Dermis microvascular lymphatic vessel endothelial cell (primary cell): ENCODE measurements at regions not wholly inside any gene's neighbourhood (a gene's known extent, or its start where the extent isn't known, plus 50 kb on each side); places are given as distances from the start of the nearest gene placed in this dataset.
"Not testable (repeated sequence)": the region's sequence is repeated elsewhere in the genome, so short reads cannot be mapped to it uniquely, and the experiment has no call there.

Experiments used
- DNase-seq, 2 donors: peaks; one replicate each; pipeline versions ENCODE4 v3.0.0 to v3.0.0-alpha.2; 2010; ENCODE audit warnings: low read depth in 2 of 2

DNA sequence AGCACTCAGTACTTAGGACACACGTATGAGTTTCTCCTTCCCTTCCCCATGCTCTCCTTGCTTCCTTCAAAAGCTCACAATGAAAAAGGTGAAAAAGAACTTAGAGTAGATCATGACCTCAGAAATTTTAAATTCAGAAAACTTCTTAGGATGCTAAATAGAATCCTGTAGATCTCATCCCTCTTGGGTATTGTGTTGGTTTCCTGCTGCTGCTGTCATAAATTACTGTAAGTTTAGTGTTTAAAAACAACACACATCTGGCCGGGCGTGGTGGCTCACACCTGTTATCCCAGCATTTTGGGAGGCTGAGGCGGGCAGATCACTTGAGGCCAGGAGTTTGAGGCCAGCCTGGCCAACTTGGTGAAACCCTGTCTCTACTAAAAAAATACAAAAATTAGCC is 106.9 kb downstream of the SOCS6 start:
- DNase-seq: not testable (repeated sequence)

DNA sequence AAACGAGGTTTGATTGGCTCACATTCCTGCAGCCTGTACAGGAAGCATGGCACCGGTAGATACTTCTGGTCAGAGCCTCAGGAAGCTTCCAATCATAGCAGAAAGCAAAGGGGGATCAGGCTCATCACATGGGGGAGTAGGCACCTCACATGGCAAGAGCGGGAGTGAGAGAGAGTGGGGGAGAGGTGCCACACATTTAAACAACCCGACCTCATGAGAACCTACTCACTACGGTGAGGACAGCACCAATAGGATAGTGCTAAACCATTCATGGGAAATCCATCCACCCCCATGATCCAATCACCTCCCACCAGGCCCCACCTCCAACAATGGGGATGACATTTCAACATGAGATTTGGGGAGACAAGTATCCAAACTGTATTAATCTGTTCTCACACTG is 105.8 kb downstream of the SOCS6 start:
- no peak for DNase-seq

DNA sequence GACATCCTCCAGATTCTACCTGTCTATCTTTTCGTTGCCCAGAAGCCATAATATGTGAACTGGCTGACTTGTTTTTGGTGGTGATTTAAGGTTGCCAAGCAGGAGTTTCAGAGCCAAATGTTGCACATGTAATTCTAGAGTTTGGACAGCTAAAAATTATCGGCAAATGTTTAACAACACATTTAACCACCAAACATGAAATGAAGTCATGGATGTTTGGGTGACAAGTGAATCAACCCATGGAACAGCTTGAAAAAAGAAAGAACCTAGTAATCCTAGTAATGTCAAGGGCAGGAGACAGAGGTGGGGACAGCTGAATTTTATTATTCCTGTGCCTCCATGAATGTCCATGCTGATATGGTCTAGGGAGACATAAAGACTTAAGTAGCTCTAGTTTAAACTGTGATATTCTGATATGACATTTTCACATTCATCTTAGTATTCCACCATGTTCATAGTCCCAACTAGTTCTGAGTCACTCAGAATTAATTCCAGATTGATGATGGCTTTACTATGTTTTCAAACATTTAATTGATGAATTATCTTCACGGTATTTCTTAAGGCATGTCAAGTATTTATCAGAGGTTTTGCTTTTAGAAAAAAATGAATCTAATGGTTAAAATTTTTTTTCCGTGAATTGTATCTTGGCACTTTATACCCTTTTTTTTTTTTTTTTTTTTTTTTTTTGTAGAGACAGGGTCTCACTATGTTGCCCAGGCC is 101.7 kb downstream of the SOCS6 start:
- no peak for DNase-seq

DNA sequence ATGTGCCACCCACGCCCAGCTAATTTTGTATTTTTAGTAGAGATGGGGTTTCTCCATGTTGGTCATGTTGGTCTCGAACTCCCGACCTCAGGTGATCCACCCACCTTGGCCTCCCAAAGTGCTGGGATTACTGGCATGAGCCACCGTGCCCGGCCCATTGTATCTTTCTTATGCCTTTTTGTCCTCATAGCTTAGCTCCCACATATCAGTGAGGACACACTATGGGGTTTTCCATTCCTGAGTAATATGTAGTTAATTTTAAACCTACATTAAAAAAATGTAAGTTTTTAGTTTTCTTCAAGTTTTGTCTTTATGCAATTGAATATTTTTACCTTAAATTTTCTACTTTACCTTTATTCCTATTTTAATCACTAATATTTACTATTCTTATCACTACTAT is 100.2 kb downstream of the SOCS6 start:
- not testable (repeated sequence) for DNase-seq

DNA sequence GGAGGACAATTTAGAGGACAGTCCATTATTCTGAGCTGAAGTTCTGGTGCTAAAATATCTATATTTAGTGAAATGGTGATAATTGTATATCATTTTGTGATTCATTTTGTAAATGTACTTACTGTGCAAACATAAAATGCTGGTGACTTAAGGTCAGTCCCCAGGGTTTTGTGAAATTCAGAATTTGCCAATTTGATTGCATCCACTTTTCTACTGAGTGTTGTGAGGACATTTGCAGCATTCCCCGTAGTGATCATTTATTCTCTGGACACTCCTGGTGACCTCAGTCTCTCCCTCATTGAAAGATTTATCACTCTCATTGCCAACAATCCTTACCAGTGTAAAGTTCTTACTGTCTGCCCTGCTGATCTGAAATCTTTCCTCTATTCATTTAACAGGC is 98.2 kb downstream of the SOCS6 start:
- no peak for DNase-seq

DNA sequence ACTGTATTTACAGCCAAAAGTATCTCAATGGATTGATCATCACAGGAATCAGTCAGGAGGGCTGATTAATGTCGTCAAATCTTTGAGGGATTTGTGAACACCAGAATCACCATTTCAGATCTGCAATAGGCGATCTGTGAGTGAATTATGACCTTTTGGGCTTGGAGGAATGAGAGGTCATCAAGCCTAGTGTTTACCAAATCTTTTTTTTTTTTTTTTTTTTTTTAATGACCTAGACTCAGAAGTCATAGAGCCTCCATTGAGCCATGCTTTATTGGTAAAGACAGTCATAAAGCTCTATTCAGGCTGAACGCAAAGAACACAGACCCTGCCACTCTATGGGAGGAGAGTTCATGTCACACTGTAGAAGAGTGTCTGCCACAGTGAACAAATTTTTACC is 97.7 kb downstream of the SOCS6 start:
- no peak for DNase-seq

DNA sequence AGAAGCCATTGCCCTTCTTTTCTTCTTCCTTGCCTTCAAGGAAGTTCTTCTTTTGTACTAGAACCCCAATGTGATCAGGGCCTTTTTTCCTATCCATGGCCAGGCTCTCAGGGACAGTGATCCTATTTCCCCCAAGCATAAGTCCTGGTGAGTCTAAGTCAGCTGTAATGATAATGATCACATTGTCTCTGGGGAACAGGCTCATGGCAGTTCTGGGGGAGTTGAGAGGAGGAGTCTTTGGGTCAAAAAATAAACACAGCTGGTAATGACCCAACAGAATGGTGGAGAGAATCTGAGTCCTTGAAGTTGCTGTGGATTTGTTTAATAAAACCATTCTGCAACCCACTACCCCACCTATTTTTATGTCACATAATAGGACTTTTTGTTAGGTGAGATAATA is 96.6 kb downstream of the SOCS6 start:
- no peak for DNase-seq

DNA sequence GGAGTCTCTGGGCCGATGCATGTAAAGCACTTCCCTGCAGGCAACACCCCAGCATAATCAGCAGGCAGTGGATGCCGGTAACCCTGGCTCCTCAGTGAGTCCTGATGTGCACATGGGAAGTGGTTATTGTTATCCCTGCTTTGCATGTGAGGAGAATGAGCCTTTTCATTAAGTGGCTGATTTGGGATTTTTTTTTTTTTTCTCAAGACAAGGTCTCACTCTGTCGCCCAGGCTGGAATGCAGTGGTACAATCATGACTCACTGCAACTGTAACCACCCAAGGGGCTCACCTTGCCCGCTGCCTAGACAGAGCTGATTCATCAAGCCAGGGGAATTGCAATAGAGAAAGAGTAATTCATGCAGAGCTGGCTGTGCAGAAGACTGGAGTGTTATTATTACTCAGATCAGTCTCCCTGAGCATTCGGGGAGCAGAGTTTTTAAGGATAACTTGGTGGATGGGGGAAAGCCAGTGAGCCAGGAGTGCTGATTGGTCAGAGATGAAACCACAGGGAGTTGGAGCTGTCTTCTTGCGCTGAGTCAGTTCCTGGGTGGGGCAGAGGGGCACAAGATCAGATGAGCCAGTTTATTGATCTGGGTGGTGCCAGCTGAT is 95.4 kb downstream of the SOCS6 start:
- DNase-seq: no peak

DNA sequence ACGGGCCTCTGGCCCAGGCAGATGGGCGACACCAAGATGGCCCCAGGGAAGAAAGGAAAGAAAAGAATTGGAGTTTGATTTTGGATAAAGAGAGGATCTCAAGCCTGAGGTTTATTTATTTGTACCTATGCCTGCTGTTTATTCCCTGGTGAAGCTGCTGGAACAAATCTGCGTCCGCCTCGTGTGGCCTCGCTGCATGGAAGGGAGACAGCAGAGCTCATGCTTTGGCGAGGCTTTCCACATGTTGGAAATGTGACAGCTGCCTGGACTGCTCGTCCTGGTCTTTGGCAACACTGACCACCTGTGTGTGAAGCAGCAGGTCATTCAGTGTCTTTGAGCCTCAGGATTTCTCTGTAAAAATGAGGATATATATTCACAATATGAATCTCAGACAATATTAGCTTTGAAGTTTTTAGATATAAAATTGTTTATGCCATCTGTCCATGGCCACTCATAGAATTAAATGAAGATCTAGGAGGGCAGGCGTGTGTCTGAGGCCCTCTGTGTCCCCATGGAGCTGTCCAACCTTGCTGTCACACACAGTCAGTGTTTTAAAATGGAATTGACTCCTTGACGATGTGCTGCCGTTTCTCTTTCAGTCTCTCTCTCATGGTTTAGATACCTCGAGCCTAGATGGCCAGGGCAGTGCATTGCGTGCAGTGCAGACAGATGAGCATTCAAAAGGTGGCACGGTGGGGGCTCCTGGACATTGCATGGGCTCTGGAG is 94.3 kb downstream of the SOCS6 start:
- no peak for DNase-seq

DNA sequence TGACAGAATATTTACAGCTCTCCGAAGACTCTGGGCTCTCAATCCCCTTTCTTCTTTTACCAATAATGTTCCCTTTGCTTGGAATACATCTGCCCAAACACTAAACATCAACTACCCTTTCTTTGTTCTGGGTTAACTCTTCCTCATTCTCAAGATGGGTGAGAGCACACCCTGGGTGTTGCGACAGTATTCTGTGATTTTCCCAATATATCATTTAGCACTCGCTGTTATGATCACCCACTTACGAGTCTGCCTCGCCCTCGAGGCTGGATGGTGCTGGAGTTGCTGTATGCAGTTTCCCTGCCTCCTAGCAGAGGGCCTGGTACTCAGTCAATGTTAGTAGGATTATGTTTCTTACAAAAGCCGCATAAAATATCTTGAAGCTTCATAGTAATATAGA is 93.2 kb downstream of the SOCS6 start:
- DNase-seq: no peak

DNA sequence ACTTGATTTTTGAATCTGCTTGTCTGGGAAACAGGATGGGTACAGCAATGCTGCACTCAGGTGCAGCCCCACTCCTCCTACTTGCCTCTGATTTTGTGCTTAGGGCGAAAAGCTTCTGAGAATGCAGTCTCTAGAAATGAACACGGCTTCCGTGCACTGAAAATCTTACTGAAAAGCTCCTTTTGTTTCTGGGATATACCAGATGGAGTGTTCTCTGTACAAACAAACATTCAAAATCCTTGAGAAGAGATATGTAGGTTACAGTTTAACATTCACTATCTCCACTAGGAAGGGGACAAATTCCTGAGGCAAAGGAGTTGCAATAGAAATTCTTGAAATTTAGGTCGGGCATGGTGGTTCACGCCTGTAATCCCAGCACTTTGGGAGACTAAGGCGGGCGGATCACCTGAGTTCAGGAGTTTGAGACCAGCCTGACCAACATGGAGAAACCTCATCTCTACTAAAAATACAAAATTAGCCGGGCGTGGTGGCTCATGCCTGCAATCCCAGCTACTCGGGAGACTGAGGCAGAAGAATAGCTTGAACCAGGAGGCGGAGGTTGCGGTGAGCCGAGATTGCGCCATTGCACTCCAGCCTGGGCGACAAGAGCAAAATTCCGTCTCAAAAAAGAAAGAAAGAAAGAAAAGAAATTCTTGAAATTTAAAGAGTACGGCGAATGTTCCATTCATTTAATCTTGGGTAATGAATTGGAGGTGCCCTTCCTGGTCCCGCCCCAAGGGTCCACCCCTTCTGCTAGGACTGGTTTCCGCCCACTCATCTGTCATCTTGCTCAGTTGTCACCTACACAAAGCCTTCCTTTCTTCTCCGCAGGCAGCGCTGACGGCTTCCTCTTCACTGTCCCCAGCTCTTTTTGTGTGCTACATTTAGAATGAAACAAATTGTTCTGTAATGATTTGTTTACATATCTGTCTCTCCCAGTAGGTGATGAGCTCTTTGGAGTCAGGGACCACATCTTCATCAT is 92.4 kb downstream of the SOCS6 start:
- DNase-seq: no peak
